Tibial nerve (tissue), 3 donors: ENCODE measurements at regions not wholly inside any gene's neighbourhood (a gene's known extent, or its start where the extent isn't known, plus 50 kb on each side); places are given as distances from the start of the nearest gene placed in this dataset.

Source experiments
- CTCF ChIP-seq, 5 experiments: fragments of 200-600 bp in 3 of 5; fragments of 450-650 bp in 2 of 5; sonication (generic) in 3 of 5; IDR thresholded peaks; one replicate each; pipeline ENCODE4 v1.5.1; 2016 to 2019; ENCODE audit warnings: antibody characterized with exemption in 5 of 5, mild to moderate bottlenecking in 3 of 5, moderate library complexity in 2 of 5
- POLR2A ChIP-seq, 2 donors: fragments of 450-650 bp; IDR thresholded peaks; one replicate each; pipeline ENCODE4 v1.6.1; 2017; ENCODE audit warnings: antibody characterized with exemption in 2 of 2, mild to moderate bottlenecking in 2 of 2, moderate library complexity in 2 of 2

GRCh38 chr20:24782801-24783630 is 166.1 kb upstream of the CST7 start:
- TF ChIP-seq POLR2A (IDR thresholded peaks at IDR 0.05): no peak
- TF ChIP-seq CTCF (IDR thresholded peaks at IDR 0.05): no peak
